OCI-LY1 (cell line): ENCODE measurements at regions not wholly inside any gene's neighbourhood (a gene's known extent, or its start where the extent isn't known, plus 50 kb on each side); places are given as distances from the start of the nearest gene placed in this dataset.

ENCODE experiments used
- EZH2 ChIP-seq: fragments of 200-600 bp; sonication (generic), shearing (Covaris generic); IDR thresholded peaks from 2 replicates; pipeline ENCODE4 v1.8.0; 2017; ENCODE audit warnings: borderline replicate concordance, mixed run types, mild to moderate bottlenecking, antibody characterized with exemption, low read length, moderate library complexity, mixed read lengths
- TF ChIP-seq, protein P1 (sequence below): fragments of 200-600 bp; sonication (generic), shearing (Covaris generic); IDR thresholded peaks from 2 replicates; pipeline ENCODE4 v1.5.1; 2017; ENCODE audit warnings: mild to moderate bottlenecking, antibody characterized with exemption, low read length, moderate library complexity, mixed read lengths

DNA sequence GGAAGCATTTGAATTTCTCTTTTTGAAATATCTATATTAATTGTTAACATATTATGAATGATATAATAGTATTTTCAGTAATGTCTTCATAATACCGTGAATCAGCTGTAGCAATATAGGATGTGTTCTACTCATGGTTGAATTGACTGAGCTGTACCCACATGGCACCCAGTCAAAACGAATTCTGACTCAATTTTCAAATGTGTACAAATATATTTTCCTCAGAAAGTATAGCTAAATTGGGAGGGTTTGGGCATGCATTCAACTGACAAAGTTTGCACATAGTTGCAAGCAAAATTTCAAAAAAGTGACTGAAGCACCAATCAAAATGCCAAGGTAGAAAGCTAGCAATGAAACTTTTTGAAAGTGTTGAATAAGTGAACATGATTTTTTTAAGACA, 188.9 kb downstream of the NAF1 start:
- TF ChIP-seq, protein P1, sequence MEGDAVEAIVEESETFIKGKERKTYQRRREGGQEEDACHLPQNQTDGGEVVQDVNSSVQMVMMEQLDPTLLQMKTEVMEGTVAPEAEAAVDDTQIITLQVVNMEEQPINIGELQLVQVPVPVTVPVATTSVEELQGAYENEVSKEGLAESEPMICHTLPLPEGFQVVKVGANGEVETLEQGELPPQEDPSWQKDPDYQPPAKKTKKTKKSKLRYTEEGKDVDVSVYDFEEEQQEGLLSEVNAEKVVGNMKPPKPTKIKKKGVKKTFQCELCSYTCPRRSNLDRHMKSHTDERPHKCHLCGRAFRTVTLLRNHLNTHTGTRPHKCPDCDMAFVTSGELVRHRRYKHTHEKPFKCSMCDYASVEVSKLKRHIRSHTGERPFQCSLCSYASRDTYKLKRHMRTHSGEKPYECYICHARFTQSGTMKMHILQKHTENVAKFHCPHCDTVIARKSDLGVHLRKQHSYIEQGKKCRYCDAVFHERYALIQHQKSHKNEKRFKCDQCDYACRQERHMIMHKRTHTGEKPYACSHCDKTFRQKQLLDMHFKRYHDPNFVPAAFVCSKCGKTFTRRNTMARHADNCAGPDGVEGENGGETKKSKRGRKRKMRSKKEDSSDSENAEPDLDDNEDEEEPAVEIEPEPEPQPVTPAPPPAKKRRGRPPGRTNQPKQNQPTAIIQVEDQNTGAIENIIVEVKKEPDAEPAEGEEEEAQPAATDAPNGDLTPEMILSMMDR, result no peak
- no peak for TF ChIP-seq EZH2
